NCI-H2029 treated with DMSO at 0.1 percent for 48 hours (cell line): ENCODE measurements at regions not wholly inside any gene's neighbourhood (a gene's known extent, or its start where the extent isn't known, plus 50 kb on each side); places are given as distances from the start of the nearest gene placed in this dataset.

Experiments used
- DNase-seq: peaks from one replicate; lab custom pipeline; 2025; lab: John Stamatoyannopoulos, UW

DNA sequence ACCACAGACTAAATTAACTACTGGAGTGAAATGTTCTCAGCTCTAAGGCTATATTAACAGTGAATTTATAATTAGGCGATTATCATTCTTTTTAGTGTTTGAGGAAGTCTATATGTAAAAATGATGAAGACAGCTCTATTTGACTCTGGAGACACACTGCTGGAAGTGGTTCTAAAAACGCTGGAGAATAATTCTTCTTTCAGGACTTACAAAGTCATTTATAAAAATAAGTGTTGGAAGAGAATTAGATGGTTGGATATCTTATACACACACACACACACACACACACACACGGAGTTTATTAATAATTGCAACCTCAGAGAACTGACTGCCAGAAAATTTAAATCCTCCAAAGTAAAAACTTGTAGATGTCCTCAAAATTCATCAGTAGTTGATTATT lies 1171.3 kb downstream of the EFNB2 start:
- no peak for DNase-seq

DNA sequence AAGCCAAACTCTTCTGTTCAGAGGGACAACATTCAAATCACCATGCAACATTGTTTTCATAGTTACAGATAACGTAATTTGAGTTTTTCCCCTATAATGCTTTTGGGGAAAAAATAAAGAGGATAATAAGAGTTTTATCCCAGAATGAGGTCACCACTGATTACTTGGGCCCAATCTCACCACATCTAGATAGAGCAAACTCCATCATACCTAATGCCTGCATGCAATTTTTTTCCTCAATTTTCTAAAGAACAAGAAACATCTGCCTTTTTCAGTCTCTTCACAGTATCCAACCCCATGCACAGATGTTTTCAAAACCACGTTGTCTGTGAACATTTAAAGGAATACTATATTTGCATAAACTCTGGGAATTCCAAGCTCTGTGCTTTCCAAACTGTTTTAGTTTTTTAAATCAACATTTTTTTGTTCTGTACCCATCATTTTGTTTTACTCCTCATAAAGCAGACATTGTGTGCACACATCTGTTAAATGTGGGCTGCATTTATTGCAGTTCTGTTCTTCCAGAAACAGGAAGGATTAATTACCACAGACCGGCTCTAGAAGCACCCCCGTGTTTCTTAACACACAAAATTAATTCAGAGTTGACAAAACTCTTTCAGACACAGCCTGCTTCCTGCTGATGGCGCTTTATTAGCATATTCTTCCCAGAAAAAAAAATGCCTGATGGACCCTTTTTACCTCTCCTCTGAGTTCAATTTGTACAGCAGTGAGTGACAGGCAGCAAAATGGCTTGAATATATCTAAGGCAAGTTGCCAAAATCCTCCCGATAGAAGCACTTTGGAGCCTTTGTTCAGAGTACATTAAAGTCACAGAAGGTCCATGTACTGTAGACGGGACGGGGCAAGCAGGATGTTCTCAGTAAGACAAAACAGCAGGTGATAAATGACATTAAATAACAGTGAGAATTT lies 1171.9 kb downstream of the EFNB2 start:
- no peak for DNase-seq

DNA sequence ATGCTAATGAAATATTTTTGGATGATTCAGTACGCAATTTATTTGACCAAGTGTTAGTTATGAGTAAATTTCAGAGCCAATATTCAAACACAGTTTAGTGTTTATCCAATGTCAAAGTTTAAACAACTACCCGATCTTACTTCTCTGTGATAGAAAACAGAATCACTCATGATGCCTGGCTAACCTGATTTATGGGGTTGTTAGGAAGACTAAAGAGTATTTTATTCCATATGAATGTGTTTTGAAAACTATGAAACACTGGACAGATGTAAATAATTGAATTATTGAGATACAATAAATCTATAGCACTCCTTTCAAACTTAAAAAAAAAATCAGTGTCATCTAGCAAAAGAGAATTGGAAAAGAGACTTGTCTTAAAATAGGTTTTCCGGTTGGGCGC lies 1181.8 kb downstream of the EFNB2 start:
- no peak for DNase-seq

DNA sequence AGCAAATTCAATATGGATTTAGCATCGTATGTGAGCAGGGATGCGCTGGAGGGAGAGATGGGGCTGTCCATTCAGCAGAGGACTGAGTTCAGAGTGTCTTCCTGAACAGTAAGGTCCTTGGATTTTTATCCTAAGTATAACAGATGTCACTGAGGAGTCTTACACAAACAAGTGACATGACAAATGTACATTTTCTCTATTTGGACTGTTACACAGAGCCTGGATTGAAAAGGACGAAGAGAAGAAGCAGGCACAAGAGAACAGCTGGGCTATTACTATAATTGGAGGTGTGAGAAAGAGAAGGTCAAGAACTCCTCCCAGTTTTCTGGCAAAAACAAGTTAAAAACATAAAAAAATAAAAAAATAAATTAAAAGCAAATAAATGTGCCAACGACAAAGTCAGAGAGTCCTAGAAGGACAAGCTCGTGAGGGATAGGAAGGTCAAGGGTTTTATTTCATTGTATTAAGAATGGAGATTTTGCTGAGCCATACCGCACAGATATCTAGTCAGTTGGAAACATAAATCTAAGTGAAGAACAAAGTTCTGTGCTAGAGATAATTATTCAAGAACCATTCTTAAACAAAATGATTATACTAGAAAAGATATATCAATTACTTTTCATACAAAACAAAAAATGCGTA lies 1186.3 kb downstream of the EFNB2 start:
- DNase-seq: no peak

DNA sequence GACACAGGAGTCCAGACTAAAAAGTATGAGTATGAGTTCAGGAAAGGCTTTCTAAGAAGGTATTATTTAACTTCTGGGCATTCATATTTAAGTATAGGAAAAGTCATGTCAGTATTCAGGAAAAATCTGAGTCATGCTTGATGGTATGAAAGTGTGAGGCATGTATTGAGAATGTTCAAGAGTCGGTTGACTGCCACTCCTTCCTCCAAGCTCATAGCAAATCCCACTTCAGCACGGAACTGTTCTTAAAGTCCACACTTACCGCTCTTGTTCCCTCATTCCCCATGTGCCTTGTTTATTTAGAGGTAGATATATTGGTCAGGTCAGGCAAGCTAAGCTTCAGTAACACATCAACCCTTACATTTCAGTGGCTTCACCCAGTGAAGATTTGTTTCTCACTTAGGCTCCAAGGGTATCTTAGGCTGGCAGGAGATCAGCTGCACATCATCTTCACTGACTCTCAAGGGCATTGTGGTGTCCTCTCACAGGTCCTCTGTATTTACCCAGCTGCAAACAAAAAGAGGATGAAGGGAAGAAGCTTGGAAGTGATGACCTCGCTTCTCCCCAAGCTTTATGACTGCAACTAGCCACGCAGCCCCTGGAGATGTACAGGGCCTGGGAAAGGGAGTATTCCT lies 1189.2 kb downstream of the EFNB2 start:
- no peak for DNase-seq

DNA sequence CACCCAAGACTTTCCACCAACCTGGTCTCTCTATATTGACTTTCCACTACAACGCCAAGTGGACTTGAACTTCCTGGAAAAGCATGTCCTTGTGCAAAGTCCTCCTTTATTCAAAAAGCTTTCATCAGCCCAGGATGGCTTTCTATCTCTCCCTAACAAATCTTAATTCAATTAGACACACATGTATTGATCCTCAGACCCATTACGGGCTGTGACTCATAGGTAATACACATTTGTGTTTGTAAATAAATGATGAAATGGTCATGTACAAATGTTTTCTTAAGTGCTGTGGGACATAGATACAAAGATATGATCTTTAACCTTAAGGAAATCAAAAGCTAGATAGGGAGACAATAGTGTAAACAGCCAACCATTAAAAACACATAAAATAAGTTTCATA lies 1189.7 kb downstream of the EFNB2 start:
- no peak for DNase-seq

DNA sequence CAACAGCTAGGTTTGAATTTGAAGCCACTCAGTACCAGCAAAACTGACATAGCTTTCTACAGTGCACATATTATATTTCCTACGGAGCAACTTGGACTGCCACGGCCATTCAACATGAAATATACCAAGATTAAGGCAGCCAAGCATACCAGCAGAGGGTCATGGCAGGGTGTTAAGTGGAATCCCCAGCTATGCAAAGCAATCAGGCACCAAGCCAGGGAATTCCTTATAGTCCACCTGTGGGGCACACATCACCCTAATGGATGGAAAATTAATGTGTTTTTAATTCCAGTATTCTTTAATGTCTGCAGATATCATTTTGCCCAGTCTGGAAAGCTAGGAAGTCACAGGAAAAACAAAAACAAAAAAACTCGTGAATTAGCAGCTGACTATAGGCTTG lies 1190.3 kb downstream of the EFNB2 start:
- no peak for DNase-seq

DNA sequence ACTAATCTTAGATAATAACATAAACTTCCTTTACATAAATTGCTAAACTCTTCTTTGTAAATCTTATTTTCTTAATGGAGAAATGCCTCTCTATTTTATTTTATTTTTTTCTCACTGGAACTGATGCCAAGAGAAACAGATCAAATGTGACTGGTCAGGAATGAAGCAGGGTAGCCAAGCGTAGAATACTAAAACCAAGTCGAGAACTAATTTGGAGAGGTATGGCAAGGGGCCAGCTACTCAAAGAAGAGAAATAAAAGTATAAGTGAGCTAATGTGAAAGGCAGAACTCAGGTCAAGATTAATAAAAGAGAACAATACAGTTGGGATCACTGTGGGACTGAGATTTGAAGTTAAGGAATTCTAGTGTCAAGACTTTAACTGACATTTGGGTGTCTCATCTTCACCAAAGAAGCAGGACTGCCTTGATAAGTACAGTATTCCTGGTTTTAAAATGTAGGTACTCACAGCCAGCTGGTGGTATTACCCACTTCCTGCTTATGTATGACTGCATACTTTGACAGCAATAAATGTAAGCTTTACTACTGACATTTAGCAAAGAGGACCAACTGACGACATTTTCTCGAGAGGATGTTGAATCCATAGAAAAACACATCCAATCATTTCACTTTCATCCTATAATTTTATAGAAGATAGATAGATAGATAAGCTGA lies 1192.2 kb downstream of the EFNB2 start:
- DNase-seq: no peak

DNA sequence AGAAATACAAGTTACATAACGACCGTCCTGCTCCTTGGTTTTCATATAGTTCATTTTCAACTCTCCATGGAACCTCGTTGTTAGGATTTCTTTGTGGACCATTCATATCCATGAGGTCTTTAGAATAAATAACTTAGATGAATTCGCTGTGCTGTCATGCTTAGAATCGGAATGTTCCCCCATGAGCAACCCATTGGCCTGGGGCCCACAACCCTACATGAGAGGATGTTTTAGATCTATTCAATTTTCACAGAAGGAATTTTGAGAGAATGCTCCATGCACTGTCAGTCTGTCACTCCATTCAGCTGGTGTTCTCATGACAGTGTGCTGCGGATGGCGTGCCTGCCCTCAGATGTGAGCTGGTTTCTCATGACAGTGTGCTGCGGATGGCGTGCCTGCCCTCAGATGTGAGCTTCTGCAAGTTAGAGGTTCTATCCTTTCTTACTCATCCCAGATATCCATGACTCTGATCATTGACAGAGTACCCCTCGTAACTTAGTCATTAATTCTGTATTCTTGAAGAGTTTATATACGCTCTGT lies 1193.1 kb downstream of the EFNB2 start:
- DNase-seq: no peak

DNA sequence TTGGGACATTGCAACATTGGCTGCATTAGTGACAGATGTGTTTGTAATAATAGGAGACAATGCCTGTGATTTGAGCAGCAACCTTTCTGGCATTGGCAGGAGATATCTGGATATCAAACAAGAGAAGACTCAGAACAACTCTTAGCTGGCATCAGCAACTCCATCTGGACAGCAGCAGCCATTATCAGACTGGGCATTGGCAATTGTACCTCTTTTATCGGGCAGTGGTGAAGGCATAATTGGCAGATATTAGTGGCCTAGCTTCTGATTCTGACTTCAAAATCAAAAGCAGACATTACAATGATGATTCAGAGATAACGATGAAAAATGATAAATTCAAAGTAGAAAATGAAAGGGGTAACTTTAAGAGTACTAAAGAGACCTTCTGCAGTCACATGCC lies 1193.7 kb downstream of the EFNB2 start:
- no peak for DNase-seq

DNA sequence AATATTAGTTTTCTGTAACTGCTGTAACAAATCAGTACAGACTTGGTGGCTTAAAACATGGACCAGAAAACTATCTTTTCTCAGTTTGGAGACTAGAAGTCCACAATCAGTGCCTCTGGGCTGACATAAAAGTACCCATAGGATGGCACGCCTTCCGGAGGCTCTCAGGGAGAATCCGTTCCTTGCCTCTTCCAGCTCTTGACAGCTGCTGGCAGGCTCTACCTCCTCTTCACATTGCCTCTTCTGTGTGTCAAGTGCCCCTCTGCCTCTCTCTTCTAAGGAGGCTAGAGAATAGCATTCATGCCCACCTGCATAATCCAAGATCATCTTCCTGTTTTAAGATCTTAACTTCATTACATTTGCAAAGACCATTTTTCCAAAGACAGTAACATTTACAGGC lies 1194.2 kb downstream of the EFNB2 start:
- no peak for DNase-seq

DNA sequence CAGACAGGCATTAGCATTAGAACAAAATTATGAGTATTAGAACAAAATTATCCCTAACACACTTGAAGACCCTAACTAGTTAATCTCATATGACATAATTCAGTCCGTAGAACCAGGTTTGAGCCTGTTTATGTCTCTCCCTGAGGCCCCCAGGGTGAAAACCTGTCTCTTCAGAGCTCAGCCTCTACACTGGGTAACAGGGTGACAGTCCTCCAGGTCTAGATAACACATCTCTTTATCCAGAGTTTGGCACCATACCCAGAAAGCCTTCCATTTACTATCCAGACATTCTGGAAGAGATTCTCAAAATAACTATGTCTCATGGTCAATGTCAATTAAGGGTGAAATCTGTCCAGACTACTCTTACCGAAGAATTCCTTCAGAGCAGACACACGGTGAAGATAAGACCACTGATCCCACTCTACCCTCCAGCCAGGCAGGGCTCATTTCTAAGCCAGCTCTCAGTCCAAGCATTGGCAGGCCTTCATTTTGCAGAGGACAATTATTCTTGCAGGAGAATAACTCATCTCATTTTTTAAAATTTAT lies 1195.3 kb downstream of the EFNB2 start:
- no peak for DNase-seq

DNA sequence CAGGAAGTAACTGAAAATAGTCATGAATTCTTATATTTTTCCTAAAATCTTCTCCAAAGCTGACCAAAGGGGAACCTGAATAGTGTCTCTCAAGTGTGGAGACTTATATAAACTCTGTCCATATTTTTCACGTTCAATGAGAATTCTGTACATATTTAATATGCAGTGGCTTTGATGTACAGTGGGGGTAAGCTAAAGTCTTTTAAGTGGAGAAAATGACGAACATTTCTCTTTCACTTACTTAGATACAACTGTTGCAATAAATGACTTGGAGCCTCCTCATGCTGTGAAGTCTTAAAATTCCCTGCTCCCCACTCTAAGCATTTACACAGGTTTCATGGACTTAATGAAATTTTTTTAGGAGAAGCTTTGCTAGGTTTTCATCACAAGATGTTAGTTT lies 1196.7 kb downstream of the EFNB2 start:
- DNase-seq: no peak

DNA sequence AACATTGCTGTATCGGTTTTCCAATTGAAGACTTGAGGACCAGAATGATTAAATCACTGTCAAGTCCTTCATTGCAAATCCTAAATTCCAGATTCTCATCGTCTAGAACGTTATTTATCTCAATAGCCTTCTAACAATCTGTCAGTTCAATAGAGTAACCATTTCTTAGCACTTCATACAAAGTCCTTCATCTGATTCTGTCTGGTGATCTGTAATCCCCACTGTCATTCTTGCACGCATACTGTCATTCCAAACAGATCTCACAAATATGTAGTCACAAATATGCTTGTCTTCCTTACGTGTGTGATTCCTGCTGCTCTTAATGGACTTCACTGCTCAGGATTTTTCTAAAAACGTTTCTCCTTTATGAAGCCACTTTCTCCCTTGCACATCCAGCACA lies 1197.5 kb downstream of the EFNB2 start:
- no peak for DNase-seq

DNA sequence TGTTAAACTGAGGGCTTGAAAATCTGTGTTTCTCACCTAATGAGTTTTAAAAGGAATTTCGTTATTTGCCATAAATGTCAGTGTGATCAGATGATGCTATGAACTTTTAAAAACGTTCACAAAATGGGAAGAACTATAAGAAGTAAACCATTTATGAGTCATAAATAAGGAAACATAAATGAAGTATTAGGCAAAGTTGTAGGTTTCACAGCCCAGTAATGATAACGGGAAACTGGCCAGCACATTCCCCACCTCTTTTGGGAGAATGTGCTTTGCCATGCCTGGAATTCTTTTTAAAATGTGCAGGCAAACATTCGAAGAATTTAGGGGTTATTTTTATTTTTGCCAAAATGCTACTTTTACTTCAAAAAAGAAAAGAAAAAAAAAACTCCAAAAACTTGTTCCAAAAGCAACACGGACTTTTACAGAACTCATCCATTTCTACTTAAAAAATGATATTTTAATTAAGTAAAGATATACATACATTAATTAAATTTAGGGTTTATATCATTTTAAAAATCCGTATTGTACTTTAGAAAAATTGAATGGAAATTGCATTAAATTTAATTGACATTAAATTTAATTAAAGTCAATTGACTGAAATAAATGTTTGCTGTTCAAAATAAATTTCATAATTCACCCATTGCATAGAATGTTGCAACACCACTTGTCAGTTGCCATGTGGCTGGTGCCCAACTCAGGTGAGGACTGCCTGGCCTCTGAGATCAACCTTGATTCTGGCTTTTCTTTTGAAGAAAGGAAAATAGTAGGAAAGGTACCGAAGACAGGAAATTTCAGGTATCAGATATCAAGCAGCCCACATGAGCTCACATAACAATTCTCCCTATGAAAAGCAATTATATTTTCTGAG lies 1198.5 kb downstream of the EFNB2 start:
- DNase-seq: no peak

DNA sequence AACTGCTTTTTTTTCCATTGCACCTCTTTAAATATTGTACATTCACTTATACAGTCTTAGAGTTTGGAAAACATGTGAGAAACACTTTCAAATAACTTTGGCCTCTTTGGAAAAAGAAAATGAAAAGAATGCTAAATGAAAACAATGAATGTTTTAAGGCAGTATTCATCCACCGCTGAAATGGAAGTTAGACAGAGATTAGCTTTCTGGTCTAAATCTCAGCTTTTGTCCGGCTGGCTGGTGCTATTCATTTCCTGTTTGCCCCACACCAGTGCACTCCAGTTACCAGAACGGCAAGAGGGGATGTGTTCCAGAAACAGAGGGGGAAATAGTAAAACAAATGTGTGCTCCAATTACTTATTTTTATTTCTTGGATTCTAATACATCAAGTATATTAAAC lies 1201.3 kb downstream of the EFNB2 start:
- no peak for DNase-seq

DNA sequence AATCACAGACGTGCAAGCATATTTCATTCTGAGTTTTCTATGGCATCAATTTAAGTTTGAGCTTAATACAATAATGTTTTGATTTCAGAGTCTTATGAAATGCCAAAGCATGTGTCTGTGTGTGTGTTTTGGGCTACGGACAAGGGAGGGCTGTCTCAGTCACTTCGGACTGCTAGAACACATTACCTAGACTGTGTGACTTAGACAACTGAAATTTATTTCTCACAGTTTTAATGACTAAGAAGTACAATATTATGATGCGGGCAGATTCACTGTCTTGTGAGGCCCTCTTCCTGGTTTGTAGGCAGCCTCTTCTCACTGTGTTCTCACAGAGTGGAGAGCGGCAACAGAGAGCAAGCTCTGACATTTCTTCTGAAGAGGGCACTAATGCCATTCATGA lies 1202.0 kb downstream of the EFNB2 start:
- DNase-seq: no peak

DNA sequence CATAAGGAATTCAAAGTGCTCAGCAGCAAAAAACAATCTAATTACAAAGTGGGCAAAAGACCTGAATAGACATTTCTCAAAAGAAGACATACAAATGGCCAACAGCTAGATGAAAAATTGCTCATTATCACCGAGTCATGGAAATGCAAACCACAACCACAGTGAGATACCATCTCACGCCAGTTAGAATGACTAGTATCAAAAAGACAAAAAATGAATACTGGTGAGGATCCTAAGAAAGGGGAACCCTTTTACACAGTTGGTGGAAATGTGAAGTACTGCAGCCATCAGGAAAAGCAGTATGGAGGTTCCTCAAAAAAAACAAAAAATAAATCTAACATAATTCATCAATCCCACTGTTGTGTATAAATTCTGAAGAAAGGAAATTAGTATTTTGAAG lies 1206.1 kb downstream of the EFNB2 start:
- no peak for DNase-seq

DNA sequence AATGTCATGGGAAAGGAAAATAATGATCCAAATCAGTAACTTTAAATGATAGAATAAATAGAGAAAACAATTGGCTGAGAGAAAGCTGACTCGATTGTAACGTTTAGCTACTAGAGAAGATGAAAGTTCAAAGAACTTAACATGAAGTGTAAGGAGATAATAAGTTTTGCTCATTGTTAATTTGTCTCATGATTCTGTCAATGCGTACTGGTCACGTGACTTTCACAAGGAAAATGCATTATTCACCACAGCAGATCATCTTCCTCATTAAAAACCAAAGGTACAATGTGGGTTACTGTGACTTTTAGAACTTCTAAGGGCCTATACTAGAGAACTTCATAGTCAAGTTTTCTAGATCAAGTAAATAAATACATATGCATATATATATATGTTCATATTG lies 1207.2 kb downstream of the EFNB2 start:
- DNase-seq: no peak

DNA sequence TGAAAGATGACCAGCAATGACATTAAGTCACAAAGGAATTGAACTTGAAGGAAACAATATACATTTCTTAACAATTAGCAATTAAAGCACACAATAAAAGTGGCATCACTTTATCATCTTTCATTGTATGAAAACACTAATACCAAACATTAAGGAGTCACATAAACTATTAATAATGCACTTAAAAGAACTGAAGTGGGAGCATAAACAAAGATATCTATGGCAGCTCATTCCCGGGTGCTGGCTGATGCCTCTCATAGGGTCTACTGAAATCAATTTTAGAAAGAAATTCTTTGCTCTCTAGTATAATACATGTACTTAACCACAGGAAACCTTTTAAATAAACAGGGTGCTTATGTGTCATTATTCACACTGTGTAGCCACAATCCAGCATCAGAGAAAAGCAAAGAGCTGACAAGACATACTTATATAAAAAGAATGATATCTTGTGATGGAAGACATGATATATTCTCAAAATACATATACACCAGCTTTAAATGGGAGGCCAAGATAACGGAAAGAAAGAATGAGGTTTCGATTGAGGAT lies 1207.8 kb downstream of the EFNB2 start:
- no peak for DNase-seq

DNA sequence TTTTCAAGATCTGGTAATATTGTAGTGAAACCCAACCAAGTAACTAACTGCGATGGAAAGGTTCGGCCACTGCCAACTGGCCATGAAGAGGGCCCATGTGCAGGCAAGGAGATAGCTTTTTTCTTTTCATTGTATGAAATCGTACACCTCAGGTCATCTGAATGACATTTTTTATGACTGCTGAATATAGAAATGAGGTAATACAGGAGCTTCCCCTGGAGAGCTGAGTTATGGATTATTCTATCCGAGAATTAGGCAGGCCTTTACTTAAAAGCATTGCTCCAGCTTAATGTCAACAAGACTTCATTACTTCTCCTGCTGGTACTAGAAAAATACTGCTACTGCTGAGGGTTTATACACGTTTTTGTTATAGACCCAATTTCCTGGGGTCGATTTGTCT lies 1215.6 kb downstream of the EFNB2 start:
- no peak for DNase-seq
